T-helper 2 cell treated with Interferon-gamma antibody and Interleukin-4, amounts not matched to agents 5 μg/mL and 100 μg/mL, for 36 hours (primary cell): ENCODE measurements at regions not wholly inside any gene's neighbourhood (a gene's known extent, or its start where the extent isn't known, plus 50 kb on each side); places are given as distances from the start of the nearest gene placed in this dataset.

Experiments
- DNase-seq: peaks from one replicate; pipeline ENCODE4 v3.0.0; 2021; ENCODE audit warnings: low spot score
- H3K27ac Mint-ChIP-seq: one replicate; pipeline ENCODE4 v1.8.0; 2021; ENCODE audit warnings: mild to moderate bottlenecking, mixed read lengths
- H3K27me3 Mint-ChIP-seq: one replicate; pipeline ENCODE4 v1.8.0; 2021; ENCODE audit warnings: low read depth, mixed read lengths
- H3K36me3 Mint-ChIP-seq: one replicate; pipeline ENCODE4 v1.8.0; 2021; ENCODE audit warnings: low read depth, mixed read lengths
- H3K4me1 Mint-ChIP-seq: one replicate; pipeline ENCODE4 v1.8.0; 2021; ENCODE audit warnings: low read depth, mixed read lengths
- H3K4me3 Mint-ChIP-seq: one replicate; pipeline ENCODE4 v1.8.0; 2022; ENCODE audit warnings: mild to moderate bottlenecking, moderate library complexity, mixed read lengths
- H3K9me3 Mint-ChIP-seq: one replicate; pipeline ENCODE4 v1.8.0; 2021; ENCODE audit warnings: mixed read lengths

- Mint-ChIP-seq H3K27ac (no peak overlapping the region), H3K9me3 (no peaks in the 10 kb centered on the region), H3K27me3 (no peaks in the 10 kb centered on the region), H3K36me3 (no peaks in the 10 kb centered on the region), H3K4me1 (peaks cover 1% of the 10 kb centered on the region), H3K4me3 (no peak overlapping the region)
- DNase-seq, result no peak
These were observed 64.2 kb upstream of the FST start for GRCh38 chr5:53416144-53416738.

- Mint-ChIP-seq H3K9me3 (no peaks in the 10 kb centered on the region), H3K27me3 (peaks cover 9% of the 10 kb centered on the region), H3K4me3 (no peak overlapping the region), H3K27ac (no peak overlapping the region), H3K36me3 (no peaks in the 10 kb centered on the region), H3K4me1 (no peaks in the 10 kb centered on the region)
- no peak for DNase-seq
These were observed 62.0 kb upstream of the FST start for GRCh38 chr5:53418409-53418808.

GRCh38 chr5:53418826-53419658, 61.4 kb upstream of the FST start:
- H3K4me3 Mint-ChIP-seq, result no peak overlapping the region
- H3K36me3 Mint-ChIP-seq, result no peaks in the 10 kb centered on the region
- peaks cover 9% of the 10 kb centered on the region for H3K27me3 Mint-ChIP-seq
- H3K27ac Mint-ChIP-seq, result no peak overlapping the region
- no peaks in the 10 kb centered on the region for H3K4me1 Mint-ChIP-seq
- no peaks in the 10 kb centered on the region for H3K9me3 Mint-ChIP-seq
- DNase-seq, result no peak

GRCh38 chr5:53422539-53422938, 57.9 kb upstream of the FST start:
- no peaks in the 10 kb centered on the region for H3K4me1 Mint-ChIP-seq
- no peaks in the 10 kb centered on the region for H3K9me3 Mint-ChIP-seq
- no peak overlapping the region for H3K4me3 Mint-ChIP-seq
- H3K27ac Mint-ChIP-seq, result no peak overlapping the region
- peaks cover 9% of the 10 kb centered on the region for H3K27me3 Mint-ChIP-seq
- H3K36me3 Mint-ChIP-seq, result no peaks in the 10 kb centered on the region
- DNase-seq, result no peak

GRCh38 chr5:53423724-53424123, 56.7 kb upstream of the FST start:
- H3K27ac Mint-ChIP-seq, result no peak overlapping the region
- no peaks in the 10 kb centered on the region for H3K36me3 Mint-ChIP-seq
- no peak for DNase-seq
- H3K9me3 Mint-ChIP-seq, result no peaks in the 10 kb centered on the region
- H3K4me1 Mint-ChIP-seq, result no peaks in the 10 kb centered on the region
- no peak overlapping the region for H3K4me3 Mint-ChIP-seq
- peaks cover 9% of the 10 kb centered on the region for H3K27me3 Mint-ChIP-seq

- Mint-ChIP-seq H3K27me3 (peaks cover 13% of the 10 kb centered on the region), H3K36me3 (no peaks in the 10 kb centered on the region), H3K4me3 (no peak overlapping the region), H3K4me1 (no peaks in the 10 kb centered on the region), H3K27ac (no peak overlapping the region), H3K9me3 (no peaks in the 10 kb centered on the region)
- no peak for DNase-seq
These were observed 55.5 kb upstream of the FST start for GRCh38 chr5:53424686-53425615.

GRCh38 chr5:53425687-53426511, 54.5 kb upstream of the FST start:
- H3K27ac Mint-ChIP-seq, result no peak overlapping the region
- no peak for DNase-seq
- peaks cover 16% of the 10 kb centered on the region for H3K27me3 Mint-ChIP-seq
- H3K4me3 Mint-ChIP-seq, result no peak overlapping the region
- no peaks in the 10 kb centered on the region for H3K36me3 Mint-ChIP-seq
- H3K9me3 Mint-ChIP-seq, result no peaks in the 10 kb centered on the region
- no peaks in the 10 kb centered on the region for H3K4me1 Mint-ChIP-seq

GRCh38 chr5:53426512-53426830, 54.0 kb upstream of the FST start:
- Mint-ChIP-seq H3K27me3 (peaks cover 16% of the 10 kb centered on the region), H3K4me3 (no peak overlapping the region), H3K9me3 (no peaks in the 10 kb centered on the region), H3K27ac (no peak overlapping the region), H3K4me1 (no peaks in the 10 kb centered on the region), H3K36me3 (no peaks in the 10 kb centered on the region)
- DNase-seq, result no peak

- no peaks in the 10 kb centered on the region for H3K4me1 Mint-ChIP-seq
- no peak overlapping the region for H3K27ac Mint-ChIP-seq
- H3K27me3 Mint-ChIP-seq, result peaks cover 16% of the 10 kb centered on the region
- H3K9me3 Mint-ChIP-seq, result no peaks in the 10 kb centered on the region
- no peaks in the 10 kb centered on the region for H3K36me3 Mint-ChIP-seq
- no peak overlapping the region for H3K4me3 Mint-ChIP-seq
- no peak for DNase-seq
These were observed 53.6 kb upstream of the FST start for GRCh38 chr5:53426878-53427277.

GRCh38 chr5:53427965-53428364, 52.5 kb upstream of the FST start:
- Mint-ChIP-seq H3K4me1 (no peaks in the 10 kb centered on the region), H3K36me3 (no peaks in the 10 kb centered on the region), H3K27me3 (peaks cover 11% of the 10 kb centered on the region), H3K4me3 (no peak overlapping the region), H3K27ac (no peak overlapping the region), H3K9me3 (no peaks in the 10 kb centered on the region)
- no peak for DNase-seq

- no peaks in the 10 kb centered on the region for H3K4me1 Mint-ChIP-seq
- H3K27me3 Mint-ChIP-seq, result peaks cover 9% of the 10 kb centered on the region
- H3K27ac Mint-ChIP-seq, result no peak overlapping the region
- DNase-seq, result no peak
- H3K9me3 Mint-ChIP-seq, result no peaks in the 10 kb centered on the region
- no peak overlapping the region for H3K4me3 Mint-ChIP-seq
- no peaks in the 10 kb centered on the region for H3K36me3 Mint-ChIP-seq
These were observed 50.7 kb upstream of the FST start for GRCh38 chr5:53429706-53430105.

- H3K27ac Mint-ChIP-seq, result no peak overlapping the region
- no peaks in the 10 kb centered on the region for H3K9me3 Mint-ChIP-seq
- peaks cover 9% of the 10 kb centered on the region for H3K27me3 Mint-ChIP-seq
- no peaks in the 10 kb centered on the region for H3K4me1 Mint-ChIP-seq
- no peak overlapping the region for H3K4me3 Mint-ChIP-seq
- no peaks in the 10 kb centered on the region for H3K36me3 Mint-ChIP-seq
- no peak for DNase-seq
These were observed 49.7 kb upstream of the FST start for GRCh38 chr5:53430618-53431252.
